Activated CD4-positive, CD25-positive, alpha-beta regulatory T cell treated with anti-CD3 and anti-CD28 coated beads, Interleukin-2, amount 50 U/mL, for 24 hours (primary cell): ENCODE measurements at regions not wholly inside any gene's neighbourhood (a gene's known extent, or its start where the extent isn't known, plus 50 kb on each side); places are given as distances from the start of the nearest gene placed in this dataset.
A peak's percentile ranks its signal among the peaks of the same experiment; 100 is the strongest.

Source experiments
- ATAC-seq, 2 donors: fragments of 150-1000 bp; cut with Tn5 transposase; one replicate each; pipeline ENCODE4 v1.10.0; 2021; ENCODE audit warnings: mild to moderate bottlenecking in 1 of 2, moderate library complexity in 1 of 2

- ATAC-seq = no peak
These were observed 52.0 kb upstream of the GRAMD1B start for GRCh38 chr11:123378096-123378495.

- no peak for ATAC-seq
These were observed 52.7 kb upstream of the GRAMD1B start for GRCh38 chr11:123377355-123377754.

- no peak for ATAC-seq
These were observed 54.2 kb upstream of the GRAMD1B start for GRCh38 chr11:123375832-123376231.

GRCh38 chr11:123374622-123374968 lies 55.5 kb upstream of the GRAMD1B start:
- no peak for ATAC-seq

DNA sequence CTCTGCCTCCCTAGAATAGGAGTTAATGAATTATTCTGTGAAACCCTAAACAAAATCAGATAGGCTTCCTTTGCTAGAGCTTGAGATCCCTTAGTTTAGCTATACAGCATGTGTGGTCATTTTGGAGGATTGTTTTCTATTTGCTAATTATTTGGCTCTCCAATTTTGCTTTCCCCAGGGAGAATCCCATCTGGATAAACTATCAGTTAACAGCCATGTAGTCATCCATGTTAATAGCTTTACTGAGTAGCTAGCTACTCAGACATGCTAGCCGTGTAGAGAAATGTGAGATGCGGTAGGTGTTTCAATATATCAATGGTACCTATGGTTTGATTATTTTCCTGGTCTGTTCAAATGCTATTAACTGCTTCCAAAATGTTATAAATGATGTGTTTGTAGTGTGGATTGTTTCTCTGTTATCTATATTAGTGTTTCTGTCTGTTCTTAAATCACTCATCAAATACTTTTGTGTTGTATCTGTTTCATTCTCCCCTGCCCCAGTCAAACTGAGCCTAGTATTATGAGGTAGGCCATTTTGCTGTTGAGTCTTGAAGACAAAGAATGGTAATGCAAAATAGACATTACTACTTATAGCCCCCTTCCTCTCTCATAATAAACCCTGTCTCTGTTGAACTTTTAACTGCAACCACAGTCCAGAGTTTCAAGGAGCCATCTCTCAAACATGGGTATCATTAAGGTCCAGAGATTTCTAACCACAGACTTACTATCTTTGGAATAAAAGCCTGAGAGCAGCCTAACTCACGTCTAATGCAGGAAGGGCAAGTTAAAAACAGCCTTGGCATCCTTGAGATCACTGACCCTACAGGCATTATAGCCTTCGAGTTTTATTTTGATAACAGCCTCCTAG lies 56.1 kb upstream of the GRAMD1B start:
- ATAC-seq = peak in 1 of 2 donors; percentile 27

GRCh38 chr11:123371506-123372297 lies 58.4 kb upstream of the GRAMD1B start:
- no peak for ATAC-seq

- no peak for ATAC-seq
These were observed 63.1 kb upstream of the GRAMD1B start for GRCh38 chr11:123366924-123367323.

- ATAC-seq = no peak
These were observed 64.1 kb upstream of the GRAMD1B start for GRCh38 chr11:123365955-123366354.

DNA sequence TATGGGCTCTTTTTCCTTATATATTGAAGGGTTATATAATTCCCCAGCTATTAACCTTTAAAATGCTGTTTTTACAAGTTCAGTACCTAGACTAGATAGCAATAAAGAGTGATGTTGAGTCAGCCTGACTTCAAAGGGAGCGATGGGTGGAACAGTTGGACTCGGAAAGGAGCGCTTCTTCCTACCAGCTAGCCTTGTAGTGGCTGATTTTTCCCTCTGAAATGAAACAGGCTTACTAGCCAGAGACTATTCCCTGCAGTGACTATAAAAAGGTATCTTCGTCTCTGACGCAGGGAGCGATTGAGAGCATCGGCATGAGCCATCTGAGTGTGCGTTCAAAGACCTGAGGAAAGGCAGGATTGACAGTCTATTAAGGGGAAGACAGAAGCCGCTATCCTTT lies 66.0 kb upstream of the GRAMD1B start:
- no peak for ATAC-seq

DNA sequence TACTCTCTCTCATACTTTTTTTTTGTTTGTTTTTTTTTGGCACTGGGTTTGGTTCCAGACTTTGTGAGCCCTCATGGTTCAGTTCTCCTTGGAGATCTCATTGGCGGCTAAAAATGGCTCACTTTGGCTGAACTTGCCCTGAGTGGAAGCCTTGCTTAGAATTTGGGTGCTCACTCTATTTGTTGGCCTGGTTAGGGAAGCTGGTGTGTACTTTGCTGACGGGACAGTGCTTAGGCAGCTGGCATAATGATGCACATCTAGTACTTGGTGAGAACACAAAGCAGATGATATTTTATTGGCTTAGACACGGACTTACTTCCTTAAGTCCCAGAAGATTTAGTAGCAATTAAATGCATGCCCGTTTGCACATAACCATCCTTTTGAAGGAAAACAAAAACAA lies 66.5 kb upstream of the GRAMD1B start:
- no peak for ATAC-seq

- no peak for ATAC-seq
These were observed 67.1 kb upstream of the GRAMD1B start for GRCh38 chr11:123362941-123363340.

DNA sequence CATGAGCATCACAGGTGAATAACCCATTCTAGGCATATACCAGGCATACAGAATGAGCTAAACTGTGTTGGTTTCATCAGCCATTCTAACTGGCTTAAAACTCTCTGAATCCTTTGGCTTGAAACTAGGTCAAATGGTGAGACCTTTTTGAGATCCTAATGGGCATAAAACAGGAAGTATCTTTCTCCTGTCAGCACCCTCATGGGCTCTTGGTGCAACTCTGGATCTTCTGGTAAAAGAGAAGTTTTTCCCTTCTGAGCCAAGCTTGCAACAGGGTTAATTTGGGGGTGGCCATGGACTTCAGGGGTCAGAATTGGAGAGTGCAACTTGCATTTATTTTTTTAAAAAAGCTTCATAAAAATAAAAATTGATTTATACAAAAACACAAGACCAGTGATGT lies 67.9 kb upstream of the GRAMD1B start:
- ATAC-seq = no peak

- no peak for ATAC-seq
These were observed 69.0 kb upstream of the GRAMD1B start for GRCh38 chr11:123361110-123361509.

GRCh38 chr11:123360267-123360936 lies 69.7 kb upstream of the GRAMD1B start:
- no peak for ATAC-seq

GRCh38 chr11:123357990-123358827 lies 71.9 kb upstream of the GRAMD1B start:
- peak; percentile 77 for ATAC-seq

DNA sequence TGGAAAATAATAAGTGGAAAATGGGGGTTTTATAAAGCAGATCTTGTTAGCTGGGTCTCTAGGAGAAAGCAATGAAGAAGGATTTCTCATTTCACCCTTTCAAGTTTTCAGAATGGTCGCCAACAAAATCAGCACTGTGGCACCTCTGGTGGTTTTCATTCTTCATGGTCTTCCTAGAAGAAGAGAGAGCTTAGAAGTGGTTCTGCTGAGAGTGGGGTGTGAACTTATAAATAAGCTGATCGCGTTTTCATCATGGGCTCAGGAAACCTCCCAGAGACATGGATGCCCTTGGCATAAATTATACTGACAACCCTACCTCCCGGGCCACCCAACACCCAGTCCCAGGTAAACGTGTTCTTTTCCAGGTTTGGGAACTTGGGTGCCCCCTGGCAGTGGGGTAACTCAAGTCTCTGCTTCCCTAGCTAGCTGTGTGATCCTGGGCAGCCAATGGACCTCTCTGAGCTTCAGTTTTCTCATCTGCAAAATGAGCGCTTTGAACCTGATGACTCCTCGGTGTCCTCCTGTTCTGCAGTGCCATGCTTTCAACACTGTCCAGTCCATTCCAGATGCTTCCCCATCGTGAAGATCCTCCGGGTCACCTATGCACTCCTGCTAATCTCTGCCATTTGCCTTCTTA lies 72.6 kb upstream of the GRAMD1B start:
- peak; percentile 9 to 34 for ATAC-seq

DNA sequence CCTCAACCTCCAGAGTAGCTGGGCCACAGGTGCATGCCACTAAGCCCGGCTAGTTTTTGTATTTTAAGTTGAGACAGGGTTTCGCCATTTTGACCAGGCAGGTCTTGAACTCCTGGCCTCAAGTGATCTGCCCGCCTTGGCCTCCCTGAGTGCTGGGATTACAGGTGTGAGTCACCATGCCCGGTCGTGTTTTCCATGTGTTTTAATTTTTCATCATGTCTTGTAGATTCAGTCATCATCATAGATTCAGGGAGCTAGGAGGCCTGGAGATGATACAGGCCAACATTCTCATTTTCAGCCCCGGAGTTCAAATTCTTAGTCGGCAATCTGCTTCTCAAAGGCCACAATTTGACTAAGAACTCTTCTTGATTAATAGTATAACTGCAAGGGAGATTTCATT lies 73.5 kb upstream of the GRAMD1B start:
- ATAC-seq = no peak

DNA sequence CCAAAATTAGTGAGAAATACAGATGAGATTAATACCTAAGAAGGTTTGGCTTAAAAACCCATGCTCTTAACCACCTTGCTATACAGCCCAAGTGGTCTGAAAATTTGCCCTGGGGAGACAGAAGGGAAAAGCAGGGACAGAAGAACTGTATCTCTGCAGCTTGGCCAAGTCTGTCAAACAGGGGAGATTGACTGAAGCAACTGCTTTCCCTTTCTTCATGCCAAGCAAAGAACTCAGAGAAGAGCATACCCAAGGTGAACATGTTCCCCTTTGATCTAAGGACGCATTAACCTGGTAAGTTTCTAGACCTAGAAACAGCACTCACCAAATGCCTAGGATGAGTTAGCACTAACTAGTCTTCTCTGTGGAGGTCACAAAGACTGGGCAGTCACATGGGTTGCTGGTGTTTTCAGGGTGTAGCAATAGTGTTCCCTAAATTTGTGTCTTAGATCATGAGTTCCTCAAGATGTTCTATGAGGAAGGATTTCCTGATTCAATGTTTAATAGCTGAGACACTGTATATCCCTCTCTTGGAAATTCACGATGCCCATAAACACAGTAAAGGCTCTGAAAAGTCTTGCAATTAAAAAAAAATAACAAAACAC lies 75.6 kb upstream of the GRAMD1B start:
- no peak for ATAC-seq

DNA sequence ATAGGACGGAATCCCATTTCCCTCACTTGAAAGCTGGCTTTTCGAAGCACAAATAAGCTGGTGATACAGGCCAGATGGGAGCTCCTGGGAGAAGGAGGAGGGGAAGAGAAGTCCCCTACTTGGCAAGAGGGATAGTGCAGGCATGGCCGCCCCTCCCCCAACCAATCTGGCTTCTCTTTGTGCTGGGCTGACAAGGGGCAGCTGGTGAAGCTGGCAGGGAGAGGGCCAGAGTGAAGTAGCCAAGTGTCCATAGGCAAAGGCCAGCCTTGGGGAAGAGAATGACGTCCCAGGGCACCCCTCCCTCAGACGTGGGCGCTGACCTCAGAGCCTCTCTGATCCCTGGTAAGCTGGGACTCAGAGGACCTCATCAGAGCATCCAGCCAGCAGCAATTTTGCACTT lies 78.7 kb upstream of the GRAMD1B start:
- no peak for ATAC-seq

DNA sequence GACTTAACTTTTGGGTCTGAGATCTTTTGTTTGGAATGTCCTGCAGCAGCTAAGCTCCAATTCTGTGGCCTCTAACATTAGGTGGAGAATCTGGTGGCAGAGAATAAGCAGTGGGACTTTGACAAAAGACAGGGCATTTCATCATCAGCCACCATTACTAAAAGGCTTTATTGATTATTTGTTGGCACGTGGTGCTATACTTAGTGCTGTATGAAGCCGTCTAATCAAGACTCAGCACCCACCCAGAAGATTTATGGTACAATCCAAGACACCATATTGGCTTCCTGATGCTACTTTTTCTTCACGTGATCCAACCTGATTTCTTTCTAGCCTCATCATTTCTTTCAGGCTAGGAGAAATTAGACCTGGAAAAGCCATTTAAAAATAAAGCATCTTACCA lies 80.7 kb upstream of the GRAMD1B start:
- no peak for ATAC-seq

DNA sequence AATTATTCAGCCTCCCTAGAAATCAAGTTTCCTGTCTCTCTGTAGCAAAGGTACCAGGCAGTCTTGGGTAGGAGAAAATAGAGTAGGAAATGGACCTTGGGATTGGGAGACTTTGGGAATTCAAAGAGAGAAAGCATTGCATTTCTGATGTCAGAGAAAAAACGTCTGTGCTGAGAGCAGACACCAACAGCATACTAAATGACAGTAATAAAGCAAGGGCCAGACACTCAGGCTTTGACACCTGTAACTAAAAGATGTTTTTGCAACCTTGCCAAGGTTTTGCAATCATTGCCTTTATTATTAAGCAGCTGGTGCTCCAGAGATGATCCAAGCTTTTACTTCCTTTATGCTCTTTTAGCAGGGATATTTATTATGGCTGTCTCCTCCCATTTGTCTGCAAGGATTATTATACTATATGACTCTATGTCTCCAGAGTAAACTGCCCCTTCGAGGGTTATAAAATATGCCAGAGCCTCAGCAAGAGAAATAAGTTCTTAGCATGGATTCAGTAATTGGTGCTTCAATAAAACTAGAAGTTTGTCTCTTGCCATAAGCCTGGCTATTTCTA lies 85.2 kb upstream of the GRAMD1B start:
- ATAC-seq = no peak
